Right lobe of liver (tissue), 4 donors: ENCODE measurements at regions not wholly inside any gene's neighbourhood (a gene's known extent, or its start where the extent isn't known, plus 50 kb on each side); places are given as distances from the start of the nearest gene placed in this dataset.
"Not testable (repeated sequence)": the region's sequence is repeated elsewhere in the genome, so short reads cannot be mapped to it uniquely, and the experiment has no call there.

Source experiments
- CTCF ChIP-seq, 4 donors: fragments of 200-600 bp in 3 of 4; fragments of 450-650 bp in 1 of 4; IDR thresholded peaks; one replicate each; pipeline versions ENCODE4 v1.5.1 to v1.8.0; 2016 to 2022; ENCODE audit warnings: antibody characterized with exemption in 4 of 4, mild to moderate bottlenecking in 2 of 4
- POLR2A ChIP-seq: fragments of 450-650 bp; IDR thresholded peaks from one replicate; pipeline ENCODE4 v1.6.1; 2017; ENCODE audit warnings: antibody characterized with exemption, mild to moderate bottlenecking
- donor health status: DM: no; HTN: no; CAD: no.
- donor health status: DM: no; HTN: no; CAD: no.
- donor health status: DM: no; HTN: yes; CAD: no.

GRCh38 chr2:168335254-168335653, 87.9 kb upstream of the STK39 start:
- not testable (repeated sequence) for TF ChIP-seq CTCF (IDR thresholded peaks at IDR 0.05); POLR2A
